Loucy (cell line): ENCODE measurements at regions not wholly inside any gene's neighbourhood (a gene's known extent, or its start where the extent isn't known, plus 50 kb on each side); places are given as distances from the start of the nearest gene placed in this dataset.

Experiments
- H2AFZ ChIP-seq: fragments of 200-600 bp; sonication (generic); 2 replicates; pipeline ENCODE4 v1.6.0; 2016; ENCODE audit warnings: antibody characterized with exemption, mild to moderate bottlenecking, low read length, moderate library complexity
- H3F3A ChIP-seq: fragments of 200-600 bp; 2 replicates; pipeline ENCODE4 v1.6.0; 2016; ENCODE audit warnings: antibody characterized with exemption, low read depth, mild to moderate bottlenecking
- H3K27me3 ChIP-seq: fragments of 200-600 bp; sonication (generic); 2 replicates; pipeline ENCODE4 v1.6.1; 2014; ENCODE audit warnings: low read length, mild to moderate bottlenecking; ENCODE audit not compliant: insufficient read depth, poor library complexity, severe bottlenecking
- H3K36me3 ChIP-seq: fragments of 200-600 bp; sonication (generic); 2 replicates; pipeline ENCODE4 v1.6.1; 2016; ENCODE audit warnings: low read length; ENCODE audit not compliant: insufficient read depth
- H3K4me1 ChIP-seq: fragments of 200-600 bp; sonication (generic); 2 replicates; pipeline ENCODE4 v1.5.1; 2014; ENCODE audit warnings: low read length, mild to moderate bottlenecking; ENCODE audit not compliant: insufficient read depth, poor library complexity, severe bottlenecking
- H3K4me2 ChIP-seq: fragments of 200-600 bp; sonication (generic); 2 replicates; pipeline ENCODE4 v1.6.0; 2014; ENCODE audit warnings: antibody characterized with exemption, low read length, low read depth, mild to moderate bottlenecking; ENCODE audit not compliant: poor library complexity, severe bottlenecking
- H3K4me3 ChIP-seq: fragments of 200-600 bp; sonication (generic); 2 replicates; pipeline ENCODE4 v1.5.1; 2014; ENCODE audit warnings: low read length, mild to moderate bottlenecking, mixed read lengths; ENCODE audit not compliant: poor library complexity, severe bottlenecking
- H3K79me2 ChIP-seq: fragments of 200-600 bp; sonication (generic); 2 replicates; pipeline ENCODE4 v1.6.1; 2014; ENCODE audit warnings: low read length; ENCODE audit not compliant: insufficient read depth
- H3K9ac ChIP-seq: fragments of 200-600 bp; sonication (generic); 2 replicates; pipeline ENCODE4 v1.6.0; 2014; ENCODE audit warnings: mild to moderate bottlenecking, low read depth, low read length, moderate library complexity; ENCODE audit not compliant: poor library complexity, severe bottlenecking
- H3K9me2 ChIP-seq: fragments of 200-600 bp; sonication (generic); replicated peaks from 2 replicates; pipeline ENCODE4 v1.6.1; 2016; ENCODE audit warnings: low read depth, low read length, mixed read lengths
- H3K9me3 ChIP-seq: fragments of 200-600 bp; sonication (generic); 2 replicates; pipeline ENCODE4 v1.6.1; 2014; ENCODE audit warnings: mild to moderate bottlenecking, antibody characterized with exemption, low read length, low read depth; ENCODE audit not compliant: insufficient read depth
- H4K20me1 ChIP-seq: fragments of 200-600 bp; sonication (generic); 2 replicates; pipeline ENCODE4 v1.6.0; 2014; ENCODE audit warnings: antibody characterized with exemption, low read length, mild to moderate bottlenecking; ENCODE audit not compliant: insufficient read depth, poor library complexity, severe bottlenecking
- CTCF ChIP-seq: fragments of 200-600 bp; sonication (generic); conservative IDR thresholded peaks from 2 replicates; pipeline ENCODE4 v1.5.1; 2014; ENCODE audit warnings: mild to moderate bottlenecking, antibody characterized with exemption, low read length
- EZH2phosphoT487 ChIP-seq: fragments of 200-600 bp; IDR thresholded peaks from 2 replicates; pipeline ENCODE4 v1.6.1; 2018; ENCODE audit warnings: antibody characterized with exemption, mild to moderate bottlenecking, moderate library complexity, borderline replicate concordance

GRCh38 chr13:60981407-60981806 is 434.2 kb downstream of the PCDH20 start:
- Histone ChIP-seq H3K27me3 (no peaks in the 10 kb centered on the region), H3K9me2 (no peaks in the 10 kb centered on the region), H2AFZ (no peak overlapping the region), H3K9me3 (no peaks in the 10 kb centered on the region), H3K4me2 (no peak overlapping the region), H3K79me2 (no peaks in the 10 kb centered on the region), H3K36me3 (no peaks in the 10 kb centered on the region), H3K9ac (no peak overlapping the region), H3F3A (no peaks in the 10 kb centered on the region), H3K4me1 (no peaks in the 10 kb centered on the region), H4K20me1 (no peaks in the 10 kb centered on the region), H3K4me3 (no peak overlapping the region)
- no peak for TF ChIP-seq CTCF
- TF ChIP-seq EZH2phosphoT487 = no peak

- Histone ChIP-seq H3K79me2 (no peaks in the 10 kb centered on the region), H3K9me2 (0 out of 2 replicates have a peak, but pooled peaks cover 3% of the 10 kb centered on the region), H4K20me1 (no peaks in the 10 kb centered on the region), H3K9ac (no peak overlapping the region), H3K4me1 (no peaks in the 10 kb centered on the region), H3K36me3 (no peaks in the 10 kb centered on the region), H3K9me3 (no peaks in the 10 kb centered on the region), H3K4me3 (no peak overlapping the region), H2AFZ (no peak overlapping the region), H3K4me2 (no peak overlapping the region), H3K27me3 (no peaks in the 10 kb centered on the region), H3F3A (no peaks in the 10 kb centered on the region)
- TF ChIP-seq CTCF = no peak
- no peak for TF ChIP-seq EZH2phosphoT487
Measured at GRCh38 chr13:60976367-60976766, 439.3 kb downstream of the PCDH20 start.

- Histone ChIP-seq H3K4me3 (no peak overlapping the region), H3K36me3 (no peaks in the 10 kb centered on the region), H3K4me1 (no peaks in the 10 kb centered on the region), H3K9me2 (0 out of 2 replicates have a peak, but pooled peaks cover 3% of the 10 kb centered on the region), H3K79me2 (no peaks in the 10 kb centered on the region), H4K20me1 (no peaks in the 10 kb centered on the region), H3K4me2 (no peak overlapping the region), H2AFZ (no peak overlapping the region), H3K27me3 (no peaks in the 10 kb centered on the region), H3K9me3 (no peaks in the 10 kb centered on the region), H3K9ac (no peak overlapping the region), H3F3A (no peaks in the 10 kb centered on the region)
- no peak for TF ChIP-seq EZH2phosphoT487
- TF ChIP-seq CTCF = no peak
Measured at GRCh38 chr13:60974296-60974695, 441.4 kb downstream of the PCDH20 start.
